Fibroblast of pulmonary artery (primary cell): ENCODE measurements at regions not wholly inside any gene's neighbourhood (a gene's known extent, or its start where the extent isn't known, plus 50 kb on each side); places are given as distances from the start of the nearest gene placed in this dataset.
A peak's percentile ranks its signal among the peaks of the same experiment; 100 is the strongest.

ENCODE experiments used
- DNase-seq: peaks from one replicate; pipeline ENCODE4 v3.0.0-alpha.2; 2010; ENCODE audit warnings: low read depth
- H3K4me3 ChIP-seq: replicated peaks from 2 replicates; pipeline ENCODE4 v1.5.1; 2011; ENCODE audit warnings: low read depth, mild to moderate bottlenecking, control low read depth, low read length, moderate library complexity
- TF ChIP-seq, protein P1 (sequence below): IDR thresholded peaks from 2 replicates; pipeline ENCODE4 v1.5.1; 2011; ENCODE audit warnings: mild to moderate bottlenecking, control low read depth, low read length, inconsistent platforms; ENCODE audit errors: missing control alignments

DNA sequence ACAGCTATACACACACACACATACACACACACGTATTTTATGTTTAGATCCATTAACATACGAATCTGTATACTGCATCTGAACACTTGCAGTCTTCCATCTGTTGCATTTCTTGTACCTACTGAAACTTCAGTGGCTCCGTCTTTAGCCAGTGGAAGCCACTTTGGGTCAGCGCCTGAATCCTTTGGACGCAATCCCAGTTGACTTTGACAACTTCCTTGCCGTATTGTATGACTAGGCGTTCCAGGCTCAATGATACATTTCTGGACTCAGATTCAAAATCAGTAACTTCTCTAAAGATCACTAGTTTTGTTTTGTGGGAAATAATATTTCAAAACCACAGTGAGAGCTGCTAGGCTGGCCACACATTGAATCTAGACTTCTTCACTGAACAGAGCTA is 101.5 kb upstream of the GPC1 start:
- DNase-seq, result peak; percentile 36
- H3K4me3 ChIP-seq, result no peak overlapping the region
- TF ChIP-seq, protein P1, sequence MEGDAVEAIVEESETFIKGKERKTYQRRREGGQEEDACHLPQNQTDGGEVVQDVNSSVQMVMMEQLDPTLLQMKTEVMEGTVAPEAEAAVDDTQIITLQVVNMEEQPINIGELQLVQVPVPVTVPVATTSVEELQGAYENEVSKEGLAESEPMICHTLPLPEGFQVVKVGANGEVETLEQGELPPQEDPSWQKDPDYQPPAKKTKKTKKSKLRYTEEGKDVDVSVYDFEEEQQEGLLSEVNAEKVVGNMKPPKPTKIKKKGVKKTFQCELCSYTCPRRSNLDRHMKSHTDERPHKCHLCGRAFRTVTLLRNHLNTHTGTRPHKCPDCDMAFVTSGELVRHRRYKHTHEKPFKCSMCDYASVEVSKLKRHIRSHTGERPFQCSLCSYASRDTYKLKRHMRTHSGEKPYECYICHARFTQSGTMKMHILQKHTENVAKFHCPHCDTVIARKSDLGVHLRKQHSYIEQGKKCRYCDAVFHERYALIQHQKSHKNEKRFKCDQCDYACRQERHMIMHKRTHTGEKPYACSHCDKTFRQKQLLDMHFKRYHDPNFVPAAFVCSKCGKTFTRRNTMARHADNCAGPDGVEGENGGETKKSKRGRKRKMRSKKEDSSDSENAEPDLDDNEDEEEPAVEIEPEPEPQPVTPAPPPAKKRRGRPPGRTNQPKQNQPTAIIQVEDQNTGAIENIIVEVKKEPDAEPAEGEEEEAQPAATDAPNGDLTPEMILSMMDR, result no peak

DNA sequence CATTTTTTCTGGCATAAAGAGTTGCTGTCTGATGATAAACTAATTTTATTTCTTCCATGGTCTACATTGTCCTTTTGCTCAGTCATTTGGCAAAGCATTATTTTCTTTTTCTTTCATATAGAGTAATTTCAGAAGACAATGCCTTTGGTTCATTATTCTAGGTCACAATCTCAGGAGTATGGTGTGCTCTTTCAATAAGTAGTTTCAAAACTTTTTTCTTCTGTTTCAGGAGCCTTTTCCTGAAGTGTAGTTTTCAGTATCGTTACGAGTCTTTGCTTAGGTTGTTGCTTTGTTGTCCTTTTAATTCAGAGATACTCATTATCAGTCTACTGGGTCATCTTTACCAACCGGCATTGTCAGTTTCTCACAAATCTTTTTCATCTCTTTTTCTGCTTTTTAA is 100.4 kb upstream of the GPC1 start:
- H3K4me3 ChIP-seq, result no peak overlapping the region
- DNase-seq, result no peak
- TF ChIP-seq, protein P1, result no peak

DNA sequence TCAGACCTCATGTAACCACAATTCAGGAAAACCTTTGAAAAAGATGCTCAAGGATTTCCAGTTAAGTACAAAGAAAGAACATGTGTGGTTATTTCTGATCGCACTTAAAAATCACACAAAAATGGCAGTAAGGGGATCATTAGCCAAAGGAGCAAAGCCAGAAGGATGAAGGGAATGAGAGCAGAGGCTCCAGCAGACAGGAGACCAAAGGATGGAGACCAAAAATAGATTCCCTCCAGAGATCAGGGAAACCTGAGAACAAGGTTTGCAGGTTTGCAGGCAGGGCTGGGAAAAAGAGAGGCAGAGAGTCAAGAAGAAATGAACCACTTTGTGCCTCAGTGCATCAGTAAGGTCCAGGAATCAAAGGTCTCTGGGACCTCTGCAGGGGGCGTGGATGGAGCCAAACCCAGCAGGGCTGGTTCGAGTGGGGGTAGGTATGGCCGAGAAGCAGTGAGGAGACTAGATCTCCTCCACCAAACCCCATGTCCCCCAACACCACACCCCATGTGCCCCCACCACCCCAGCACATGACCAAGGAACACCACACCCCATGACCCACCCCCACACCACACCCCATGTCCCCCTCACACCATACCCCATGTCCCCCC is 98.5 kb upstream of the GPC1 start:
- TF ChIP-seq, protein P1, result no peak
- H3K4me3 ChIP-seq, result no peak overlapping the region
- DNase-seq, result no peak

DNA sequence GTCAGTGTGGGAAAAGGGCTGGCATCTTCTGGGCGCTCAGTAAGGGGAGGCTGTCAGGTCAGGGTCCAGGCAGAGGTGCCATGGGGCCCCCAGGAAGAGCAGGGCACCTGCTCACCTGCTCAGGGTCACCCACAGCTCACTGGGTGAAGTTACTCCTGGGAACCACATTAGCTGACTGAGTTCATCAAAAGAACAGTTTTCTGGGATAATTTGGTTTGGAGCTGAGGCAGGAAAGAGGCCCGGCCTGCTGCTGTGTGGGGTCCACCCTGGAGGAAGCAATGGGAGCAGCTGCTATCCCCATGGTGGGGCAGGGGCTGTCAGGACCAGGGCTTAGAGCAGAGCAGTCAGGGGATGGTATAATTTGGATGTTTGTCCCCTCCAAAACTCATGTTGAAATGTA is 97.2 kb upstream of the GPC1 start:
- TF ChIP-seq, protein P1, result no peak
- H3K4me3 ChIP-seq, result no peak overlapping the region
- no peak for DNase-seq

DNA sequence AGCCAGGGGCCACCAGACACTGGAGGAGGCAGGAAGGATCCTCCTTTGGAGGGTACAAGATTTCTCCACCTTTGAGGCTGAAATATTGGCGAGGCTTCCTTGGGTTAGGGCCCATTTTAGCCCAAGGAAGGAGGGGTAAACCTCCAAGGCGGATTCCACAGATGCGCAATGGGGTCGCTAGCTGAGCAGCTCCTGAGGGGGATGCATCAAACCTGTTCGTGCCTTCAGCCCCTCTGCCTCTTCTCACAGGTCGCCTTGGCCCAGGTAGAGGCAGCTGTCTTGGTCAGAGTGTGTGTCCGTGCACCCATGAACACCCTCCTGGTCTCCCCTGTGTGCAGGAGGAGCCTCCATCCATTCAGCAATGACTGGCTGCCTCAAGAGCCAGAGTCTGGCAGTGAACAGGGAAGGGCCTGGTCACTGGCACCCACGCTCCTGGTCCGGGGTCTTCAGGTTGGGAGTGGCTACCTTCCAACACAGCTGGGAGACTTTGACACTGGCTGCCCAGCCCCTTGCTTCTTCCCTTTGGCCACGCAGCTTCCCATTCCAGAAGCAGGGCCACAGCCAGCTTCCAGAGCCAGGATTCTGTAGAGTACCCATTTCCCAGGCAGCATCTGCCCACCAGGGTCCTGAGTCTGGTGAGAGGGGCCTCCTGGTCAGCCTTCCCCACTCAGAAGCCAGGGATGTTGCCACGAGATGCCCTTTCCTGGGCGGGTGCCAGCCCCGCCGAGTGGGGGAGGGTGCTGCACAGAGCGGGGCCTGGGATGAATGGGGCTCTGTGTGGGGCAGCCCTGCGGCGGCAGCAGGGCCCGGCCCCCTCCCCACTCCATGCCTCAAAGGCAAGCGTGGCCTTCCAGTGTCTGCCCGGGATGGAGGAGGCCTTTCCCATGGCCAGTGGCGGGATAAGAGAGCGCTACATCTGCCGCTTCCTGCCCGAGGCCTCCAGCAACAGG is 95.8 kb upstream of the GPC1 start:
- TF ChIP-seq, protein P1, result no peak
- H3K4me3 ChIP-seq, result no peak overlapping the region
- no peak for DNase-seq

DNA sequence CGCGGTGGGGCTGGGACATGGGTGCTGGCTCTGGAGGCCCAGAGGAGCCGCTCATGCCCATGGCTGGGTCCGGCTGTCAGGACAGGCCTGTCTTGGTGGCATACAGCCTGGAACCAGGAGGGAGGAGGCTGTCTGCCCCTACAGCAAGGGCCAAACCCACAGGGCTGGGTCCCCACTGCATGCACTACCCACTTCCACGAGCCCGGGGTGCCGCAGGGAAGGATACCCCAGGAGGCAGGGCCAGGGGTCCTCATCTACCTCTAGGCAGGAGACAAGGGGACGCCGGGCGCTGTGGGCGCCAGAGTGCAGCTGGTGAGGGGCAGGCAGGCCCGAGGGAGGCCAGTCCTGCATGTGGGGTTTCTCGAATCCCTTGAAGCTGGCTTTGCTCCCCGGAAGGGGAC is 95.1 kb upstream of the GPC1 start:
- TF ChIP-seq, protein P1, result no peak
- no peak overlapping the region for H3K4me3 ChIP-seq
- no peak for DNase-seq
